Adrenal gland (tissue), 9 donors: ENCODE measurements at regions not wholly inside any gene's neighbourhood (a gene's known extent, or its start where the extent isn't known, plus 50 kb on each side); places are given as distances from the start of the nearest gene placed in this dataset.

Source experiments
- DNase-seq, 7 donors: peaks; one replicate each; pipeline ENCODE4 v3.0.0-alpha.2; 2019 to 2020
- H3K27ac ChIP-seq, 5 donors: fragments of 200-600 bp; sonication (generic) in 4 of 5; 1 replicate in 3 of 5; 2 replicates in 2 of 5; pipeline versions ENCODE4 v1.5.1 to v1.8.0; 2016 to 2020; ENCODE audit warnings: mild to moderate bottlenecking in 1 of 5
- H3K27me3 ChIP-seq: fragments of 200-600 bp; 2 replicates; pipeline ENCODE4 v1.8.0; 2021
- H3K36me3 ChIP-seq, 2 donors: fragments of 200-600 bp; replicated peaks in 1 of 2; 1 replicate in 1 of 2; 2 replicates in 1 of 2; pipeline versions ENCODE4 v1.5.1 to v1.8.0; 2018 to 2022
- H3K4me1 ChIP-seq, 2 donors: fragments of 200-600 bp; replicated peaks in 1 of 2; 1 replicate in 1 of 2; 2 replicates in 1 of 2; pipeline versions ENCODE4 v1.5.1 to v1.8.0; 2018 to 2021
- H3K4me3 ChIP-seq, 4 donors: fragments of 200-600 bp; sonication (generic) in 3 of 4; one replicate each; pipeline ENCODE4 v1.5.1; 2016 to 2018
- H3K9me3 ChIP-seq, 3 donors: fragments of 200-600 bp; sonication (generic) in 1 of 3; replicated peaks in 1 of 3; 1 replicate in 2 of 3; 2 replicates in 1 of 3; pipeline versions ENCODE4 v1.5.1 to v1.8.0; 2016 to 2021
- POLR2A ChIP-seq, 2 donors: fragments of 450-650 bp; IDR thresholded peaks; one replicate each; pipeline ENCODE4 v1.6.1; 2017; ENCODE audit warnings: antibody characterized with exemption in 2 of 2, mild to moderate bottlenecking in 2 of 2, moderate library complexity in 1 of 2
- WGBS, 4 donors: extraction: QIAGEN DNeasy Blood & Tissue Kit in 2 of 4; methylation state at CpG; one replicate each; pipeline versions ENCODE4 v1.1.5 to v1.1.7; 2013 to 2017; 5-methylcytosine and 5-hydroxymethylcytosine counted together
- intact Hi-C, 2 donors: fragments of 100-400 bp; cut with DNase I; formaldehyde crosslinking; loops; one replicate each; pipeline versions ENCODE4 v1.14.1 to v1.15.0; 2022 to 2023
- TF ChIP-seq, protein P1 (sequence below), 6 experiments: fragments of 450-650 bp in 4 of 6; fragments of 200-600 bp in 2 of 6; sonication (generic) in 1 of 6; IDR thresholded peaks; 1 replicate in 5 of 6; 2 replicates in 1 of 6; pipeline versions ENCODE4 v1.5.1 to v1.8.0; 2016 to 2021; ENCODE audit warnings: antibody characterized with exemption in 6 of 6, mild to moderate bottlenecking in 2 of 6, moderate library complexity in 1 of 6
- donor health status: healthy with polysubstance abuse.
- donor health status: Bipolar disorder and iron deficiency.
- donor health status: DM: yes; HTN: yes; CAD: no.
- donor health status: DM: no; HTN: no; CAD: no.
- donor health status: DM: no; HTN: no; CAD: no.

GRCh38 chr12:85374981-85375380 lies 95.0 kb downstream of the ALX1 start:
- H3K27me3 ChIP-seq = no peaks in the 10 kb centered on the region
- H3K27ac ChIP-seq = no peak overlapping the region
- no peak for TF ChIP-seq POLR2A (IDR thresholded peaks at IDR 0.05)
- TF ChIP-seq, protein P1, sequence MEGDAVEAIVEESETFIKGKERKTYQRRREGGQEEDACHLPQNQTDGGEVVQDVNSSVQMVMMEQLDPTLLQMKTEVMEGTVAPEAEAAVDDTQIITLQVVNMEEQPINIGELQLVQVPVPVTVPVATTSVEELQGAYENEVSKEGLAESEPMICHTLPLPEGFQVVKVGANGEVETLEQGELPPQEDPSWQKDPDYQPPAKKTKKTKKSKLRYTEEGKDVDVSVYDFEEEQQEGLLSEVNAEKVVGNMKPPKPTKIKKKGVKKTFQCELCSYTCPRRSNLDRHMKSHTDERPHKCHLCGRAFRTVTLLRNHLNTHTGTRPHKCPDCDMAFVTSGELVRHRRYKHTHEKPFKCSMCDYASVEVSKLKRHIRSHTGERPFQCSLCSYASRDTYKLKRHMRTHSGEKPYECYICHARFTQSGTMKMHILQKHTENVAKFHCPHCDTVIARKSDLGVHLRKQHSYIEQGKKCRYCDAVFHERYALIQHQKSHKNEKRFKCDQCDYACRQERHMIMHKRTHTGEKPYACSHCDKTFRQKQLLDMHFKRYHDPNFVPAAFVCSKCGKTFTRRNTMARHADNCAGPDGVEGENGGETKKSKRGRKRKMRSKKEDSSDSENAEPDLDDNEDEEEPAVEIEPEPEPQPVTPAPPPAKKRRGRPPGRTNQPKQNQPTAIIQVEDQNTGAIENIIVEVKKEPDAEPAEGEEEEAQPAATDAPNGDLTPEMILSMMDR (IDR thresholded peaks at IDR 0.05) = no peak
- H3K4me3 ChIP-seq = no peak overlapping the region
- H3K36me3 ChIP-seq = no peaks in the 10 kb centered on the region
- no peaks in the 10 kb centered on the region for H3K4me1 ChIP-seq
- intact Hi-C loops = no loop called here
- WGBS, 4 donors = 72 to 88% (median 74%) methylated on average over 1 of the region's 1 CpG
- H3K9me3 ChIP-seq = no peaks in the 10 kb centered on the region
- no peak for DNase-seq

GRCh38 chr12:85385406-85385805 lies 105.4 kb downstream of the ALX1 start:
- Histone ChIP-seq H3K27ac (no peak overlapping the region), H3K4me3 (no peak overlapping the region), H3K36me3 (no peaks in the 10 kb centered on the region), H3K27me3 (no peaks in the 10 kb centered on the region), H3K4me1 (no peaks in the 10 kb centered on the region), H3K9me3 (peaks cover 0 to 4% (median 0%) of the 10 kb centered on the region in 3 donors)
- TF ChIP-seq, protein P1 (IDR thresholded peaks at IDR 0.05) = no peak
- TF ChIP-seq POLR2A (IDR thresholded peaks at IDR 0.05) = no peak
- intact Hi-C loops = no loop called here
- no peak for DNase-seq

DNA sequence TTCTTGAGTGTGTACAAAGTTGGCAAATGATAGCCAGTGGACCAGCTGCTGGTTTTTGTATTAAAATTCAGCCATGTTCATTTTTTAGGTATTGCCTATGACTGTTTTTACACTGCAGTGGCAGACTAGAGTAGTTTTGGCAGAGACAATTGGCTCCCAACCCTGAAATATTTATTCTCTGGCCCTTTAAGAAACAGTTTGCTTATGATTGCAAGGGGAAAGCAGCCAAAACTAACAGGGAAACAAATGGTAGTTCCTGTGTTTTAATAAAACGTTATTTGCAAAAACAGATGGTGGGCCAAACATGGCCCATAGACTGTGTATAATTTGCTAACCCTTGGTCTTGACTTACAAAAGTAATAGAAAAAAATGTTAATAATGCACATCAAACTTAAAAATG lies 110.2 kb downstream of the ALX1 start:
- Histone ChIP-seq H3K4me3 (no peak overlapping the region), H3K27me3 (no peaks in the 10 kb centered on the region), H3K9me3 (no peaks in the 10 kb centered on the region), H3K27ac (no peak overlapping the region), H3K4me1 (no peaks in the 10 kb centered on the region), H3K36me3 (no peaks in the 10 kb centered on the region)
- intact Hi-C loops = no loop called here
- 14 to 42% (median 29%) methylated on average over 1 of the region's 1 CpG for WGBS, 4 donors
- no peak for DNase-seq
- TF ChIP-seq, protein P1 (IDR thresholded peaks at IDR 0.05) = no peak
- no peak for TF ChIP-seq POLR2A (IDR thresholded peaks at IDR 0.05)

DNA sequence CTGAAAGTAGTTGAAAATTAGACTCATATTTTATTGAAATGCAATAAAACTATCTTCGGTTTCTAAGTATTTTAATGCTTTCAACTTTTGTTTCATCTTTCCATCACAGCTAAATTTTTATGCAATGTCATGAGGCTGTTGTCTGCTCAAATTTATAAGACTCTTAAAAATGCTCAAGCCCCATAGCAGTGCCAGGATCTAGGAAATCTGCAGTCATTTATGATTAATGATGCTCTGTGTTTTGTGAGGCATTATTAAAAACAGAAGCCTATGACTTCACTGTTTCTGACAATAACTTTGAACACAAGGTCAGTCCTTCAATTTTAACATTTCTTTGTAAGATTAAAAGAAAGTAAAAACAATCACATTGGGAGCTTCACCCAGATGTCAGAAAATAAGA lies 112.5 kb downstream of the ALX1 start:
- DNase-seq = no peak
- TF ChIP-seq, protein P1 (IDR thresholded peaks at IDR 0.05) = no peak
- TF ChIP-seq POLR2A (IDR thresholded peaks at IDR 0.05) = no peak
- Histone ChIP-seq H3K27me3 (no peaks in the 10 kb centered on the region), H3K36me3 (no peaks in the 10 kb centered on the region), H3K4me1 (no peaks in the 10 kb centered on the region), H3K27ac (no peak overlapping the region), H3K4me3 (no peak overlapping the region), H3K9me3 (no peaks in the 10 kb centered on the region)
- intact Hi-C loops = no loop called here
- WGBS, 4 donors = 75 to 83% (median 78%) methylated on average over 1 of the region's 1 CpG
